Glutamatergic neuron (in vitro differentiated cells): ENCODE measurements at regions not wholly inside any gene's neighbourhood (a gene's known extent, or its start where the extent isn't known, plus 50 kb on each side); places are given as distances from the start of the nearest gene placed in this dataset.

ENCODE experiments used
- DNase-seq: peaks from one replicate; pipeline ENCODE4 v3.0.0; 2022
- H3K27ac Mint-ChIP-seq: one replicate; pipeline ENCODE4 v1.8.0; 2020; ENCODE audit warnings: mild to moderate bottlenecking, mixed read lengths, inconsistent platforms; ENCODE audit not compliant: unreplicated experiment
- H3K27me3 Mint-ChIP-seq: one replicate; pipeline ENCODE4 v1.8.0; 2020; ENCODE audit warnings: mild to moderate bottlenecking, moderate library complexity, mixed read lengths, inconsistent platforms; ENCODE audit not compliant: unreplicated experiment
- H3K36me3 Mint-ChIP-seq: one replicate; pipeline ENCODE4 v1.8.0; 2020; ENCODE audit warnings: mild to moderate bottlenecking, mixed read lengths, inconsistent platforms; ENCODE audit not compliant: unreplicated experiment
- H3K4me1 Mint-ChIP-seq: one replicate; pipeline ENCODE4 v1.8.0; 2020; ENCODE audit warnings: mild to moderate bottlenecking, low read depth, mixed read lengths, inconsistent platforms; ENCODE audit not compliant: unreplicated experiment
- H3K4me3 Mint-ChIP-seq: one replicate; pipeline ENCODE4 v1.8.0; 2020; ENCODE audit warnings: mild to moderate bottlenecking, mixed read lengths, inconsistent platforms; ENCODE audit not compliant: unreplicated experiment
- H3K9me3 Mint-ChIP-seq: one replicate; pipeline ENCODE4 v1.8.0; 2020; ENCODE audit warnings: mild to moderate bottlenecking, moderate library complexity, mixed read lengths, inconsistent platforms; ENCODE audit not compliant: unreplicated experiment
- CTCF ChIP-seq: fragments of 200-600 bp; sonication (generic); IDR thresholded peaks from one replicate; pipeline ENCODE4 v1.5.0; 2021; ENCODE audit not compliant: partially characterized antibody, unreplicated experiment

- Mint-ChIP-seq H3K9me3 (peaks cover 6% of the 10 kb centered on the region), H3K36me3 (peaks cover 9% of the 10 kb centered on the region), H3K4me1 (peaks cover 4% of the 10 kb centered on the region), H3K27me3 (peaks cover 3% of the 10 kb centered on the region), H3K4me3 (no peak overlapping the region), H3K27ac (no peak overlapping the region)
- DNase-seq, result no peak
- TF ChIP-seq CTCF, result no peak
Measured at GRCh38 chr12:124668602-124669001, 101.2 kb upstream of the NCOR2 start.

GRCh38 chr12:124667506-124668326, 100.3 kb upstream of the NCOR2 start:
- Mint-ChIP-seq H3K4me3 (no peak overlapping the region), H3K27me3 (peaks cover 2% of the 10 kb centered on the region), H3K9me3 (peaks cover 6% of the 10 kb centered on the region), H3K27ac (no peak overlapping the region), H3K4me1 (peaks cover 4% of the 10 kb centered on the region), H3K36me3 (peaks cover 9% of the 10 kb centered on the region)
- no peak for DNase-seq
- TF ChIP-seq CTCF, result no peak

GRCh38 chr12:124666722-124667259, 99.4 kb upstream of the NCOR2 start:
- DNase-seq, result no peak
- TF ChIP-seq CTCF, result no peak
- Mint-ChIP-seq H3K4me1 (peaks cover 4% of the 10 kb centered on the region), H3K4me3 (no peak overlapping the region), H3K36me3 (peaks cover 9% of the 10 kb centered on the region), H3K27ac (no peak overlapping the region), H3K9me3 (peaks cover 6% of the 10 kb centered on the region), H3K27me3 (peaks cover 2% of the 10 kb centered on the region)

GRCh38 chr12:124665511-124665910, 98.1 kb upstream of the NCOR2 start:
- no peak overlapping the region for H3K4me3 Mint-ChIP-seq
- TF ChIP-seq CTCF, result no peak
- peaks cover 15% of the 10 kb centered on the region for H3K4me1 Mint-ChIP-seq
- peaks cover 11% of the 10 kb centered on the region for H3K9me3 Mint-ChIP-seq
- no peak for DNase-seq
- H3K27ac Mint-ChIP-seq, result no peak overlapping the region
- peaks cover 8% of the 10 kb centered on the region for H3K36me3 Mint-ChIP-seq
- H3K27me3 Mint-ChIP-seq, result peaks cover 2% of the 10 kb centered on the region
